DOHH2 (cell line): ENCODE measurements at regions not wholly inside any gene's neighbourhood (a gene's known extent, or its start where the extent isn't known, plus 50 kb on each side); places are given as distances from the start of the nearest gene placed in this dataset.

Source experiments
- EZH2phosphoT487 ChIP-seq: fragments of 200-600 bp; sonication (generic); IDR thresholded peaks from 2 replicates; pipeline ENCODE4 v1.6.1; 2017; ENCODE audit warnings: borderline replicate concordance, mild to moderate bottlenecking, antibody characterized with exemption, low read length, moderate library complexity, mixed read lengths
- TF ChIP-seq, protein P1 (sequence below): fragments of 200-600 bp; sonication (generic); IDR thresholded peaks from one replicate; pipeline ENCODE4 v1.5.1; 2014; ENCODE audit warnings: antibody characterized with exemption, mild to moderate bottlenecking, low read depth, low read length; ENCODE audit not compliant: poor library complexity, severe bottlenecking

DNA sequence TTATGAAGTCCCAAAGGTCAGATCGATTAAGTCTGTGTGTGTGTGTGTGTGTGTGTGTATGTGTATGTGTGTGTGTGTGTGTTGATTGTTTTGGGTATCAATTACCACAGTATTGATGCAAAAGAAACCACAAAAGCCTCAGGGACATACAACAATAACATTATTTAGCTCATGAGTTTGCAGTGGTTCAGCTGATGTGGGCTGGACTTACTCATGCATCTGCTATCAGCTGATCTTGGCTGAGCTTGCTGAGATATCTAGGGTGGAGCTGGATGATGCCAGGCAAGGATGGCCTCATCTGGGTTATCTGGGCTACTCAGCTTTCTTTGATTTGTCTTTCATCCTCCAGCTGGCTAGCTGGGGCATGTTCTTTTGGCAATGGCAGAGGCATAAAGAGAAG is 82.4 kb upstream of the PRR23C start:
- TF ChIP-seq, protein P1, sequence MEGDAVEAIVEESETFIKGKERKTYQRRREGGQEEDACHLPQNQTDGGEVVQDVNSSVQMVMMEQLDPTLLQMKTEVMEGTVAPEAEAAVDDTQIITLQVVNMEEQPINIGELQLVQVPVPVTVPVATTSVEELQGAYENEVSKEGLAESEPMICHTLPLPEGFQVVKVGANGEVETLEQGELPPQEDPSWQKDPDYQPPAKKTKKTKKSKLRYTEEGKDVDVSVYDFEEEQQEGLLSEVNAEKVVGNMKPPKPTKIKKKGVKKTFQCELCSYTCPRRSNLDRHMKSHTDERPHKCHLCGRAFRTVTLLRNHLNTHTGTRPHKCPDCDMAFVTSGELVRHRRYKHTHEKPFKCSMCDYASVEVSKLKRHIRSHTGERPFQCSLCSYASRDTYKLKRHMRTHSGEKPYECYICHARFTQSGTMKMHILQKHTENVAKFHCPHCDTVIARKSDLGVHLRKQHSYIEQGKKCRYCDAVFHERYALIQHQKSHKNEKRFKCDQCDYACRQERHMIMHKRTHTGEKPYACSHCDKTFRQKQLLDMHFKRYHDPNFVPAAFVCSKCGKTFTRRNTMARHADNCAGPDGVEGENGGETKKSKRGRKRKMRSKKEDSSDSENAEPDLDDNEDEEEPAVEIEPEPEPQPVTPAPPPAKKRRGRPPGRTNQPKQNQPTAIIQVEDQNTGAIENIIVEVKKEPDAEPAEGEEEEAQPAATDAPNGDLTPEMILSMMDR = no peak
- TF ChIP-seq EZH2phosphoT487 = no peak
